ENCODE measurements at regions not wholly inside any gene's neighbourhood (a gene's known extent, or its start where the extent isn't known, plus 50 kb on each side); places are given as distances from the start of the nearest gene placed in this dataset.

- Mint-ChIP-seq H3K4me3 (no peak overlapping the region), H3K9me3 (no peaks in the 10 kb centered on the region), H3K27me3 (no peaks in the 10 kb centered on the region), H3K27ac (no peak overlapping the region), H3K4me1 (ENCODE audit: low read depth) (no peaks in the 10 kb centered on the region), H3K36me3 (no peaks in the 10 kb centered on the region)
- intact Hi-C loops (cut with micrococcal nuclease), result no loop called here
- ChIA-PET POLR2A (no interaction called here), CTCF (no interaction called here)
- DNase-seq, result no peak
Observed at GRCh38 chr10:130894471-130894870, 417.1 kb downstream of the TCERG1L start.

GRCh38 chr10:130895161-130895560 lies 416.4 kb downstream of the TCERG1L start:
- POLR2A ChIA-PET, result no interaction called here
- Mint-ChIP-seq H3K4me3 (no peak overlapping the region), H3K27me3 (no peaks in the 10 kb centered on the region), H3K4me1 (ENCODE audit: low read depth) (no peaks in the 10 kb centered on the region), H3K36me3 (no peaks in the 10 kb centered on the region), H3K9me3 (no peaks in the 10 kb centered on the region), H3K27ac (no peak overlapping the region)
- CTCF ChIA-PET, result no interaction called here
- no peak for DNase-seq
- intact Hi-C loops (cut with micrococcal nuclease), result no loop called here

GRCh38 chr10:130897815-130898214 lies 413.7 kb downstream of the TCERG1L start:
- ChIA-PET POLR2A (no interaction called here), CTCF (no interaction called here)
- Mint-ChIP-seq H3K36me3 (no peaks in the 10 kb centered on the region), H3K27ac (no peak overlapping the region), H3K4me3 (no peak overlapping the region), H3K27me3 (no peaks in the 10 kb centered on the region), H3K9me3 (no peaks in the 10 kb centered on the region), H3K4me1 (ENCODE audit: low read depth) (no peaks in the 10 kb centered on the region)
- intact Hi-C loops (cut with micrococcal nuclease), result no loop called here
- no peak for DNase-seq

- Mint-ChIP-seq H3K4me1 (ENCODE audit: low read depth) (no peaks in the 10 kb centered on the region), H3K9me3 (no peaks in the 10 kb centered on the region), H3K4me3 (no peak overlapping the region), H3K27ac (no peak overlapping the region), H3K36me3 (no peaks in the 10 kb centered on the region), H3K27me3 (no peaks in the 10 kb centered on the region)
- no peak for DNase-seq
- intact Hi-C loops (cut with micrococcal nuclease), result no loop called here
- ChIA-PET POLR2A (no interaction called here), CTCF (no interaction called here)
Observed at GRCh38 chr10:130898381-130898780, 413.1 kb downstream of the TCERG1L start.

GRCh38 chr10:130899856-130900255 lies 411.7 kb downstream of the TCERG1L start:
- H3K36me3 Mint-ChIP-seq, result no peaks in the 10 kb centered on the region
- no peak for DNase-seq
- H3K4me3 Mint-ChIP-seq, result no peak overlapping the region
- ChIA-PET POLR2A (no interaction called here), CTCF (no interaction called here)
- no peaks in the 10 kb centered on the region for H3K4me1 Mint-ChIP-seq (ENCODE audit: low read depth)
- no peaks in the 10 kb centered on the region for H3K9me3 Mint-ChIP-seq
- intact Hi-C loops (cut with micrococcal nuclease), result no loop called here
- H3K27ac Mint-ChIP-seq, result no peak overlapping the region
- H3K27me3 Mint-ChIP-seq, result no peaks in the 10 kb centered on the region

- CTCF ChIA-PET, result no interaction called here
Observed at GRCh38 chr10:130900441-130901160, 410.9 kb downstream of the TCERG1L start.

GRCh38 chr10:130901311-130902165 lies 410.0 kb downstream of the TCERG1L start:
- H3K36me3 Mint-ChIP-seq, result no peaks in the 10 kb centered on the region
- no peak overlapping the region for H3K4me3 Mint-ChIP-seq
- no peaks in the 10 kb centered on the region for H3K9me3 Mint-ChIP-seq
- POLR2A ChIA-PET, result no interaction called here
- CTCF ChIA-PET, result no interaction called here
- no peaks in the 10 kb centered on the region for H3K27me3 Mint-ChIP-seq
- no peaks in the 10 kb centered on the region for H3K4me1 Mint-ChIP-seq (ENCODE audit: low read depth)
- intact Hi-C loops (cut with micrococcal nuclease), result no loop called here
- no peak for DNase-seq
- no peak overlapping the region for H3K27ac Mint-ChIP-seq

More at GRCh38 chr10:130900441-130901160, 410.9 kb downstream of the TCERG1L start:
- intact Hi-C loops (cut with micrococcal nuclease), result no loop called here
- POLR2A ChIA-PET, result no interaction called here
- Mint-ChIP-seq H3K9me3 (no peaks in the 10 kb centered on the region), H3K27ac (no peak overlapping the region), H3K4me1 (ENCODE audit: low read depth) (no peaks in the 10 kb centered on the region), H3K27me3 (no peaks in the 10 kb centered on the region), H3K36me3 (no peaks in the 10 kb centered on the region), H3K4me3 (no peak overlapping the region)
- no peak for DNase-seq

GRCh38 chr10:130902471-130902870 lies 409.1 kb downstream of the TCERG1L start:
- CTCF ChIA-PET, result no interaction called here
- Mint-ChIP-seq H3K36me3 (no peaks in the 10 kb centered on the region), H3K27me3 (no peaks in the 10 kb centered on the region), H3K27ac (no peak overlapping the region), H3K4me1 (ENCODE audit: low read depth) (no peaks in the 10 kb centered on the region), H3K9me3 (no peaks in the 10 kb centered on the region), H3K4me3 (no peak overlapping the region)
- intact Hi-C loops (cut with micrococcal nuclease), result no loop called here
- POLR2A ChIA-PET, result no interaction called here
- no peak for DNase-seq

- no peaks in the 10 kb centered on the region for H3K36me3 Mint-ChIP-seq
- no peak overlapping the region for H3K27ac Mint-ChIP-seq
- POLR2A ChIA-PET, result no interaction called here
- H3K4me1 Mint-ChIP-seq (ENCODE audit: low read depth), result no peaks in the 10 kb centered on the region
- H3K27me3 Mint-ChIP-seq, result no peaks in the 10 kb centered on the region
- CTCF ChIA-PET, result no interaction called here
- DNase-seq, result no peak
- intact Hi-C loops (cut with micrococcal nuclease), result no loop called here
- no peak overlapping the region for H3K4me3 Mint-ChIP-seq
- no peaks in the 10 kb centered on the region for H3K9me3 Mint-ChIP-seq
Observed at GRCh38 chr10:130902929-130903328, 408.6 kb downstream of the TCERG1L start.

GRCh38 chr10:130904676-130905075 lies 406.8 kb downstream of the TCERG1L start:
- H3K27ac Mint-ChIP-seq, result no peak overlapping the region
- POLR2A ChIA-PET, result no interaction called here
- CTCF ChIA-PET, result no interaction called here
- H3K27me3 Mint-ChIP-seq, result no peaks in the 10 kb centered on the region
- H3K36me3 Mint-ChIP-seq, result no peaks in the 10 kb centered on the region
- no peaks in the 10 kb centered on the region for H3K9me3 Mint-ChIP-seq
- H3K4me1 Mint-ChIP-seq (ENCODE audit: low read depth), result no peaks in the 10 kb centered on the region
- no peak overlapping the region for H3K4me3 Mint-ChIP-seq
- intact Hi-C loops (cut with micrococcal nuclease), result no loop called here
- no peak for DNase-seq

GRCh38 chr10:130905386-130905785 lies 406.1 kb downstream of the TCERG1L start:
- POLR2A ChIA-PET, result no interaction called here
- Mint-ChIP-seq H3K9me3 (no peaks in the 10 kb centered on the region), H3K4me3 (no peak overlapping the region), H3K27ac (no peak overlapping the region), H3K36me3 (no peaks in the 10 kb centered on the region), H3K4me1 (ENCODE audit: low read depth) (no peaks in the 10 kb centered on the region), H3K27me3 (no peaks in the 10 kb centered on the region)
- DNase-seq, result no peak
- CTCF ChIA-PET, result no interaction called here
- intact Hi-C loops (cut with micrococcal nuclease), result no loop called here

GRCh38 chr10:130905921-130906320 lies 405.6 kb downstream of the TCERG1L start:
- CTCF ChIA-PET, result no interaction called here
- Mint-ChIP-seq H3K27ac (no peak overlapping the region), H3K27me3 (no peaks in the 10 kb centered on the region), H3K36me3 (no peaks in the 10 kb centered on the region), H3K9me3 (peaks cover 1% of the 10 kb centered on the region), H3K4me1 (ENCODE audit: low read depth) (no peaks in the 10 kb centered on the region), H3K4me3 (no peak overlapping the region)
- no peak for DNase-seq
- POLR2A ChIA-PET, result no interaction called here
- intact Hi-C loops (cut with micrococcal nuclease), result no loop called here

- CTCF ChIA-PET, result no interaction called here
- H3K4me1 Mint-ChIP-seq (ENCODE audit: low read depth), result no peaks in the 10 kb centered on the region
- H3K9me3 Mint-ChIP-seq, result peaks cover 6% of the 10 kb centered on the region
- H3K4me3 Mint-ChIP-seq, result no peak overlapping the region
- POLR2A ChIA-PET, result no interaction called here
- H3K27ac Mint-ChIP-seq, result no peak overlapping the region
- no peaks in the 10 kb centered on the region for H3K27me3 Mint-ChIP-seq
- no peaks in the 10 kb centered on the region for H3K36me3 Mint-ChIP-seq
- no peak for DNase-seq
- intact Hi-C loops (cut with micrococcal nuclease), result no loop called here
Observed at GRCh38 chr10:130910848-130911247, 400.7 kb downstream of the TCERG1L start.
